Upper lobe of left lung (tissue), 6 donors: ENCODE measurements at regions not wholly inside any gene's neighbourhood (a gene's known extent, or its start where the extent isn't known, plus 50 kb on each side); places are given as distances from the start of the nearest gene placed in this dataset.
"Not testable (repeated sequence)": the region's sequence is repeated elsewhere in the genome, so short reads cannot be mapped to it uniquely, and the experiment has no call there.

ENCODE experiments used
- ATAC-seq, 2 donors: fragments of 200-7000 bp; cut with Tn5 transposase; one replicate each; pipeline ENCODE4 v1.9.1; 2022; ENCODE audit warnings: mild to moderate bottlenecking in 2 of 2, moderate library complexity in 2 of 2; ENCODE audit not compliant: low FRiP score in 2 of 2
- DNase-seq, 2 donors: peaks; one replicate each; pipeline ENCODE4 v3.0.0-alpha.2; 2019 to 2020
- H3K27ac ChIP-seq, 4 donors: fragments of 200-600 bp; sonication (generic); one replicate each; pipeline ENCODE4 v1.5.1; 2016 to 2019
- H3K27me3 ChIP-seq, 4 donors: fragments of 200-600 bp; sonication (generic); one replicate each; pipeline ENCODE4 v1.5.1; 2017 to 2019
- H3K36me3 ChIP-seq, 4 donors: fragments of 200-600 bp; sonication (generic); one replicate each; pipeline ENCODE4 v1.5.1; 2016 to 2019
- H3K4me1 ChIP-seq, 4 donors: fragments of 200-600 bp; sonication (generic); one replicate each; pipeline ENCODE4 v1.5.1; 2018 to 2019
- H3K4me3 ChIP-seq, 4 donors: fragments of 200-600 bp; sonication (generic); one replicate each; pipeline ENCODE4 v1.5.1; 2017 to 2019; ENCODE audit warnings: mild to moderate bottlenecking in 2 of 4, moderate library complexity in 1 of 4
- H3K9me3 ChIP-seq, 4 donors: fragments of 200-600 bp; sonication (generic); one replicate each; pipeline ENCODE4 v1.5.1; 2018 to 2019
- CTCF ChIP-seq, 6 experiments: fragments of 450-650 bp in 4 of 6; fragments of 200-600 bp in 2 of 6; sonication (generic) in 2 of 6; IDR thresholded peaks; one replicate each; pipeline ENCODE4 v1.5.1; 2016 to 2019; ENCODE audit warnings: antibody characterized with exemption in 6 of 6
- EP300 ChIP-seq, 4 donors: sonication (generic); formaldehyde crosslinking; IDR thresholded peaks; one replicate each; pipeline ENCODE4 v1.5.1; 2017; ENCODE audit warnings: antibody characterized with exemption in 4 of 4, control low read depth in 2 of 4
- POLR2A ChIP-seq, 4 donors: fragments of 450-650 bp; IDR thresholded peaks; one replicate each; pipeline ENCODE4 v1.5.1; 2016 to 2017; ENCODE audit warnings: antibody characterized with exemption in 4 of 4, mild to moderate bottlenecking in 2 of 4
- POLR2AphosphoS5 ChIP-seq, 2 donors: sonication (generic); formaldehyde crosslinking; IDR thresholded peaks; one replicate each; pipeline ENCODE4 v1.5.1; 2017; ENCODE audit warnings: antibody characterized with exemption in 2 of 2
- WGBS, 2 donors: methylation state at CpG; one replicate each; pipeline ENCODE4 v1.1.5; 2017 to 2018; 5-methylcytosine and 5-hydroxymethylcytosine counted together
- donor health status: DM: no; HTN: no; CAD: no; lungs with moderate emphysema.
- donor health status: DM: no; HTN: yes; CAD: no; lungs with severe emphysema.

- TF ChIP-seq CTCF (IDR thresholded peaks at IDR 0.05), result no peak
- no peak for TF ChIP-seq POLR2A (IDR thresholded peaks at IDR 0.05)
- TF ChIP-seq POLR2AphosphoS5 (IDR thresholded peaks at IDR 0.05), result no peak
- TF ChIP-seq EP300 (IDR thresholded peaks at IDR 0.05), result no peak
- Histone ChIP-seq H3K4me3 (no peak overlapping the region), H3K36me3 (no peaks in the 10 kb centered on the region), H3K27me3 (no peaks in the 10 kb centered on the region), H3K9me3 (no peaks in the 10 kb centered on the region), H3K4me1 (no peaks in the 10 kb centered on the region), H3K27ac (no peak overlapping the region)
- 86 to 87% methylated on average over 5 of the region's 5 CpGs for WGBS, 2 donors
- ATAC-seq, result no peak
- no peak for DNase-seq
These were observed 192.2 kb upstream of the CDH11 start for GRCh38 chr16:65313936-65314626.

- H3K4me1 ChIP-seq, result no peaks in the 10 kb centered on the region
- WGBS, 2 donors, result 76 to 84% methylated on average over 3 of the region's 3 CpGs
- H3K9me3 ChIP-seq, result no peaks in the 10 kb centered on the region
- DNase-seq (no peak), ATAC-seq (peak in 1 of 2 donors; percentile 44)
- TF ChIP-seq CTCF (IDR thresholded peaks at IDR 0.05), result no peak
- no peak for TF ChIP-seq EP300 (IDR thresholded peaks at IDR 0.05)
- no peak for TF ChIP-seq POLR2AphosphoS5 (IDR thresholded peaks at IDR 0.05)
- no peak for TF ChIP-seq POLR2A (IDR thresholded peaks at IDR 0.05)
- no peaks in the 10 kb centered on the region for H3K27me3 ChIP-seq
- no peak overlapping the region for H3K27ac ChIP-seq
- no peak overlapping the region for H3K4me3 ChIP-seq
- H3K36me3 ChIP-seq, result no peaks in the 10 kb centered on the region
These were observed 190.9 kb upstream of the CDH11 start for GRCh38 chr16:65312795-65313194.

- Histone ChIP-seq H3K27ac (no peak overlapping the region), H3K36me3 (no peaks in the 10 kb centered on the region), H3K4me3 (no peak overlapping the region), H3K9me3 (no peaks in the 10 kb centered on the region), H3K4me1 (no peaks in the 10 kb centered on the region), H3K27me3 (no peaks in the 10 kb centered on the region)
- ATAC-seq, result no peak
- no peak for DNase-seq
- 28 to 53% methylated on average over 1 of the region's 1 CpG for WGBS, 2 donors
- no peak for TF ChIP-seq POLR2AphosphoS5 (IDR thresholded peaks at IDR 0.05)
- no peak for TF ChIP-seq POLR2A (IDR thresholded peaks at IDR 0.05)
- no peak for TF ChIP-seq CTCF (IDR thresholded peaks at IDR 0.05)
- TF ChIP-seq EP300 (IDR thresholded peaks at IDR 0.05), result no peak
These were observed 190.2 kb upstream of the CDH11 start for GRCh38 chr16:65312071-65312470.

GRCh38 chr16:65310491-65310890 is 188.6 kb upstream of the CDH11 start:
- H3K27me3 ChIP-seq, H3K4me1 ChIP-seq, H3K36me3 ChIP-seq, H3K27ac ChIP-seq, H3K9me3 ChIP-seq, ATAC-seq, DNase-seq, H3K4me3 ChIP-seq: not testable (repeated sequence)
- whole genome bisulfite sequencing, 2 donors, result 93 to 97% methylated on average over 1 of the region's 1 CpG

GRCh38 chr16:65309354-65309753 is 187.5 kb upstream of the CDH11 start:
- no peak overlapping the region for H3K27ac ChIP-seq
- DNase-seq, result no peak
- ATAC-seq, result no peak
- no peaks in the 10 kb centered on the region for H3K4me1 ChIP-seq
- no peaks in the 10 kb centered on the region for H3K9me3 ChIP-seq
- no peak for TF ChIP-seq EP300 (IDR thresholded peaks at IDR 0.05)
- TF ChIP-seq POLR2A (IDR thresholded peaks at IDR 0.05), result no peak
- TF ChIP-seq CTCF (IDR thresholded peaks at IDR 0.05), result no peak
- no peak for TF ChIP-seq POLR2AphosphoS5 (IDR thresholded peaks at IDR 0.05)
- H3K27me3 ChIP-seq, result no peaks in the 10 kb centered on the region
- H3K4me3 ChIP-seq, result no peak overlapping the region
- WGBS, 2 donors, result 69 to 77% methylated on average over 4 of the region's 4 CpGs
- no peaks in the 10 kb centered on the region for H3K36me3 ChIP-seq
